Effector CD8-positive, alpha-beta T cell (primary cell): ENCODE measurements at regions not wholly inside any gene's neighbourhood (a gene's known extent, or its start where the extent isn't known, plus 50 kb on each side); places are given as distances from the start of the nearest gene placed in this dataset.
"Not testable (repeated sequence)": the region's sequence is repeated elsewhere in the genome, so short reads cannot be mapped to it uniquely, and the experiment has no call there.

Source experiments
- DNase-seq: peaks from one replicate; lab custom pipeline; 2025; lab: John Stamatoyannopoulos, UW

- DNase-seq, result no peak
Observed at GRCh38 chr14:81584495-81584894, 50.8 kb upstream of the SEL1L start.

- DNase-seq, result no peak
Observed at GRCh38 chr14:81589381-81590065, 55.9 kb upstream of the SEL1L start.

- no peak for DNase-seq
Observed at GRCh38 chr14:81591266-81591665, 57.6 kb upstream of the SEL1L start.

- DNase-seq, result no peak
Observed at GRCh38 chr14:81594012-81594411, 60.4 kb upstream of the SEL1L start.

- no peak for DNase-seq
Observed at GRCh38 chr14:81605660-81606059, 72.0 kb upstream of the SEL1L start.

GRCh38 chr14:81613341-81614045 is 79.8 kb upstream of the SEL1L start:
- no peak for DNase-seq

- not testable (repeated sequence) for DNase-seq
Observed at GRCh38 chr14:81614302-81614701, 80.6 kb upstream of the SEL1L start.

GRCh38 chr14:81618695-81619094 is 85.0 kb upstream of the SEL1L start:
- DNase-seq, result no peak

GRCh38 chr14:81619816-81620215 is 86.2 kb upstream of the SEL1L start:
- no peak for DNase-seq

GRCh38 chr14:81623771-81624396 is 90.2 kb upstream of the SEL1L start:
- DNase-seq, result not testable (repeated sequence)

- DNase-seq, result no peak
Observed at GRCh38 chr14:81625343-81625742, 91.7 kb upstream of the SEL1L start.

GRCh38 chr14:81632157-81632556 is 98.5 kb upstream of the SEL1L start:
- no peak for DNase-seq

GRCh38 chr14:81633496-81633895 is 99.8 kb upstream of the SEL1L start:
- no peak for DNase-seq

GRCh38 chr14:81637639-81638038 is 104.0 kb upstream of the SEL1L start:
- no peak for DNase-seq

- no peak for DNase-seq
Observed at GRCh38 chr14:81638656-81639280, 105.1 kb upstream of the SEL1L start.

GRCh38 chr14:81653626-81654025 is 120.0 kb upstream of the SEL1L start:
- no peak for DNase-seq

GRCh38 chr14:81655423-81656314 is 122.0 kb upstream of the SEL1L start:
- DNase-seq, result no peak

GRCh38 chr14:81656811-81657210 is 123.2 kb upstream of the SEL1L start:
- DNase-seq, result no peak

GRCh38 chr14:81662066-81662465 is 128.4 kb upstream of the SEL1L start:
- no peak for DNase-seq

- DNase-seq, result no peak
Observed at GRCh38 chr14:81662570-81663197, 129.0 kb upstream of the SEL1L start.

GRCh38 chr14:81668626-81669274 is 135.1 kb upstream of the SEL1L start:
- DNase-seq, result no peak
